ENCODE measurements at regions not wholly inside any gene's neighbourhood (a gene's known extent, or its start where the extent isn't known, plus 50 kb on each side); places are given as distances from the start of the nearest gene placed in this dataset.

DNA sequence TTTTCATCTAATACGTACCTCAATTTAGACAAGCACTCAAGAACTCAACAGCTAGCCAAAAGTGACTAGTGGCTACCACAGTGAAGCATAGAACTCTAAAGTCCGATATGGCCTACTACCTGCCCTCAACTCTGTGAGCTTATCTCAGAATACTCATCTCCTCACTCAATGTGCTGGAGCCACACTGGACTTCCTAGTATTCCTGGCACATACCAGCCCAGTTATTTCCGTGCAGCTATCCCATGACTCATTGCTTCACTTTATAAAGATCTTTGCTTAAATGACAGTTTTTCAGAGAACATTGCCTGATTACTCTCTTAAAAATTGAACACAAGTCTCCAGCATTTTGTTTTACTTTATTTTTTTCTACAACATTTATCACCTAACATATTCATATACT is 524.7 kb downstream of the PYDC2 start:
- TF ChIP-seq, protein P1, sequence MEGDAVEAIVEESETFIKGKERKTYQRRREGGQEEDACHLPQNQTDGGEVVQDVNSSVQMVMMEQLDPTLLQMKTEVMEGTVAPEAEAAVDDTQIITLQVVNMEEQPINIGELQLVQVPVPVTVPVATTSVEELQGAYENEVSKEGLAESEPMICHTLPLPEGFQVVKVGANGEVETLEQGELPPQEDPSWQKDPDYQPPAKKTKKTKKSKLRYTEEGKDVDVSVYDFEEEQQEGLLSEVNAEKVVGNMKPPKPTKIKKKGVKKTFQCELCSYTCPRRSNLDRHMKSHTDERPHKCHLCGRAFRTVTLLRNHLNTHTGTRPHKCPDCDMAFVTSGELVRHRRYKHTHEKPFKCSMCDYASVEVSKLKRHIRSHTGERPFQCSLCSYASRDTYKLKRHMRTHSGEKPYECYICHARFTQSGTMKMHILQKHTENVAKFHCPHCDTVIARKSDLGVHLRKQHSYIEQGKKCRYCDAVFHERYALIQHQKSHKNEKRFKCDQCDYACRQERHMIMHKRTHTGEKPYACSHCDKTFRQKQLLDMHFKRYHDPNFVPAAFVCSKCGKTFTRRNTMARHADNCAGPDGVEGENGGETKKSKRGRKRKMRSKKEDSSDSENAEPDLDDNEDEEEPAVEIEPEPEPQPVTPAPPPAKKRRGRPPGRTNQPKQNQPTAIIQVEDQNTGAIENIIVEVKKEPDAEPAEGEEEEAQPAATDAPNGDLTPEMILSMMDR (IDR thresholded peaks at IDR 0.05): no peak
- TF ChIP-seq POLR2AphosphoS5 (IDR thresholded peaks at IDR 0.05) (no peak), EP300 (IDR thresholded peaks at IDR 0.05) (no peak), POLR2A (IDR thresholded peaks at IDR 0.05) (no peak)

All from stomach (tissue), 4 donors.